ENCODE measurements at regions not wholly inside any gene's neighbourhood (a gene's known extent, or its start where the extent isn't known, plus 50 kb on each side); places are given as distances from the start of the nearest gene placed in this dataset.
A peak's percentile ranks its signal among the peaks of the same experiment; 100 is the strongest.
"Not testable (repeated sequence)": the region's sequence is repeated elsewhere in the genome, so short reads cannot be mapped to it uniquely, and the experiment has no call there.

- no peaks in the 10 kb centered on the region for H3K9me3 Mint-ChIP-seq
- Histone ChIP-seq H3K4me3 (ENCODE audit: control insufficient read depth in 1 of 2, extremely low read depth in 1 of 2, low read length in 1 of 2) (no peak overlapping the region), H3K4me1 (ENCODE audit: control insufficient read depth in 1 of 2, extremely low read depth in 1 of 2, insufficient read depth in 2 of 2, low read length in 2 of 2) (peaks cover 0 to 2% of the 10 kb centered on the region in 2 experiments), H3K27ac (ENCODE audit: low read length) (no peak overlapping the region), H3K9me3 (no peaks in the 10 kb centered on the region), H3K36me3 (ENCODE audit: control insufficient read depth in 2 of 2, extremely low read depth in 1 of 2, insufficient read depth in 1 of 2, low read length in 1 of 2) (no peaks in the 10 kb centered on the region), H3K27me3 (replicated peaks in 1 of 2; ENCODE audit: control insufficient read depth in 2 of 2, extremely low read depth in 1 of 2, insufficient read depth in 2 of 2, low read length in 1 of 2) (peaks cover 0 to 10% of the 10 kb centered on the region in 2 experiments)
- ATAC-seq (replicated peaks in 1 of 4): no peak
- no CpG with 5 or more reads among the region's 2 CpGs for WGBS (ENCODE audit: insufficient coverage)
- ChIA-PET CTCF (interaction anchor here in 1 of 2 donors (0.7 kb wide), 1 partner anchor 107 kb away, joined by 3 read pairs; no protein-coding TSS in a partner anchor), POLR2A (no interaction called here)
- H3K4me3 Mint-ChIP-seq: no peak overlapping the region
- H3K27ac Mint-ChIP-seq: no peak overlapping the region
- no peaks in the 10 kb centered on the region for H3K36me3 Mint-ChIP-seq
- H3K27me3 Mint-ChIP-seq: peaks cover 24 to 38% of the 10 kb centered on the region in 2 donors
- no peak for DNase-seq
- peaks cover 8 to 14% (median 11%) of the 10 kb centered on the region in 3 donors for H3K4me1 Mint-ChIP-seq
Observed at GRCh38 chr13:24563087-24563486, 50.5 kb upstream of the PARP4 start.

- H3K4me3 Mint-ChIP-seq; H3K4me1 ChIP-seq (ENCODE audit: control insufficient read depth in 1 of 2, extremely low read depth in 1 of 2, insufficient read depth in 2 of 2, low read length in 2 of 2); H3K36me3 Mint-ChIP-seq; H3K4me3 ChIP-seq (ENCODE audit: control insufficient read depth in 1 of 2, extremely low read depth in 1 of 2, low read length in 1 of 2); ATAC-seq (replicated peaks in 1 of 4); H3K27ac ChIP-seq (ENCODE audit: low read length); POLR2A ChIA-PET; H3K36me3 ChIP-seq (ENCODE audit: control insufficient read depth in 2 of 2, extremely low read depth in 1 of 2, insufficient read depth in 1 of 2, low read length in 1 of 2); CTCF ChIA-PET; H3K9me3 Mint-ChIP-seq; DNase-seq; H3K9me3 ChIP-seq; H3K27ac Mint-ChIP-seq; H3K27me3 ChIP-seq (replicated peaks in 1 of 2; ENCODE audit: control insufficient read depth in 2 of 2, extremely low read depth in 1 of 2, insufficient read depth in 2 of 2, low read length in 1 of 2): not testable (repeated sequence)
- Mint-ChIP-seq H3K4me1 (peaks cover 8 to 14% (median 11%) of the 10 kb centered on the region in 3 donors), H3K27me3 (peaks cover 16 to 33% of the 10 kb centered on the region in 2 donors)
- WGBS (ENCODE audit: insufficient coverage): no CpG with 5 or more reads among the region's 1 CpG
Observed at GRCh38 chr13:24563971-24564370, 51.4 kb upstream of the PARP4 start.

GRCh38 chr13:24564881-24565280 is 52.3 kb upstream of the PARP4 start:
- peaks cover 0 to 10% of the 10 kb centered on the region in 2 experiments for H3K27me3 ChIP-seq (replicated peaks in 1 of 2; ENCODE audit: control insufficient read depth in 2 of 2, extremely low read depth in 1 of 2, insufficient read depth in 2 of 2, low read length in 1 of 2)
- H3K36me3 ChIP-seq (ENCODE audit: control insufficient read depth in 2 of 2, extremely low read depth in 1 of 2, insufficient read depth in 1 of 2, low read length in 1 of 2): no peaks in the 10 kb centered on the region
- Mint-ChIP-seq H3K4me1 (peaks cover 2 to 6% (median 2%) of the 10 kb centered on the region in 3 donors), H3K9me3 (no peaks in the 10 kb centered on the region), H3K27ac (no peak overlapping the region), H3K27me3 (peaks cover 8 to 28% of the 10 kb centered on the region in 2 donors), H3K4me3 (no peak overlapping the region), H3K36me3 (no peaks in the 10 kb centered on the region)
- no peak for ATAC-seq (replicated peaks in 1 of 4)
- no peak for DNase-seq
- H3K9me3 ChIP-seq: no peaks in the 10 kb centered on the region
- WGBS (ENCODE audit: insufficient coverage): no CpG with 5 or more reads among the region's 4 CpGs
- H3K4me1 ChIP-seq (ENCODE audit: control insufficient read depth in 1 of 2, extremely low read depth in 1 of 2, insufficient read depth in 2 of 2, low read length in 2 of 2): peaks cover 0 to under 1% of the 10 kb centered on the region in 2 experiments
- ChIA-PET POLR2A (no interaction called here), CTCF (no interaction called here)
- H3K4me3 ChIP-seq (ENCODE audit: control insufficient read depth in 1 of 2, extremely low read depth in 1 of 2, low read length in 1 of 2): no peak overlapping the region
- no peak overlapping the region for H3K27ac ChIP-seq (ENCODE audit: low read length)

- not testable (repeated sequence) for H3K27ac ChIP-seq (ENCODE audit: low read length); H3K9me3 Mint-ChIP-seq; DNase-seq; H3K4me1 Mint-ChIP-seq; H3K4me3 ChIP-seq (ENCODE audit: control insufficient read depth in 1 of 2, extremely low read depth in 1 of 2, low read length in 1 of 2); H3K27ac Mint-ChIP-seq; ATAC-seq (replicated peaks in 1 of 4); H3K36me3 Mint-ChIP-seq; H3K9me3 ChIP-seq; H3K4me3 Mint-ChIP-seq; H3K36me3 ChIP-seq (ENCODE audit: control insufficient read depth in 2 of 2, extremely low read depth in 1 of 2, insufficient read depth in 1 of 2, low read length in 1 of 2); H3K27me3 ChIP-seq (replicated peaks in 1 of 2; ENCODE audit: control insufficient read depth in 2 of 2, extremely low read depth in 1 of 2, insufficient read depth in 2 of 2, low read length in 1 of 2); H3K4me1 ChIP-seq (ENCODE audit: control insufficient read depth in 1 of 2, extremely low read depth in 1 of 2, insufficient read depth in 2 of 2, low read length in 2 of 2)
- 100% methylated on average over 1 of the region's 3 CpGs for WGBS (ENCODE audit: insufficient coverage)
- H3K27me3 Mint-ChIP-seq: peaks cover 8 to 25% of the 10 kb centered on the region in 2 donors
- ChIA-PET POLR2A (interaction anchor here in 1 of 2 donors (0.6 kb wide), 1 partner anchor 1774 kb away, joined by 4 read pairs; no protein-coding TSS in a partner anchor), CTCF (interaction anchor here in 1 of 2 donors (0.9 kb wide), 1 partner anchor 9 kb away, joined by 4 read pairs; no protein-coding TSS in a partner anchor)
Observed at GRCh38 chr13:24567593-24567992, 55.0 kb upstream of the PARP4 start.

GRCh38 chr13:24574847-24575246 is 62.3 kb upstream of the PARP4 start:
- ChIA-PET POLR2A (no interaction called here), CTCF (interaction anchor here in 1 of 2 donors (0.5 kb wide), 1 partner anchor 153 kb away, joined by 6 read pairs; no protein-coding TSS in a partner anchor)
- DNase-seq (no peak), ATAC-seq (replicated peaks in 1 of 4) (no peak)
- Mint-ChIP-seq H3K4me3 (no peak overlapping the region), H3K36me3 (peaks cover 4% of the 10 kb centered on the region), H3K9me3 (peaks cover 4 to 12% (median 7%) of the 10 kb centered on the region in 3 donors), H3K27me3 (peaks cover 4 to 5% of the 10 kb centered on the region in 2 donors), H3K27ac (no peak overlapping the region), H3K4me1 (no peaks in the 10 kb centered on the region)
- no peaks in the 10 kb centered on the region for H3K36me3 ChIP-seq (ENCODE audit: control insufficient read depth in 2 of 2, extremely low read depth in 1 of 2, insufficient read depth in 1 of 2, low read length in 1 of 2)
- H3K9me3 ChIP-seq: no peaks in the 10 kb centered on the region
- H3K4me1 ChIP-seq (ENCODE audit: control insufficient read depth in 1 of 2, extremely low read depth in 1 of 2, insufficient read depth in 2 of 2, low read length in 2 of 2): no peaks in the 10 kb centered on the region
- no peak overlapping the region for H3K4me3 ChIP-seq (ENCODE audit: control insufficient read depth in 1 of 2, extremely low read depth in 1 of 2, low read length in 1 of 2)
- H3K27me3 ChIP-seq (replicated peaks in 1 of 2; ENCODE audit: control insufficient read depth in 2 of 2, extremely low read depth in 1 of 2, insufficient read depth in 2 of 2, low read length in 1 of 2): no peaks in the 10 kb centered on the region
- H3K27ac ChIP-seq (ENCODE audit: low read length): no peak overlapping the region
- WGBS (ENCODE audit: insufficient coverage): no CpG with 5 or more reads among the region's 1 CpG

- no CpG with 5 or more reads among the region's 1 CpG for WGBS (ENCODE audit: insufficient coverage)
- H3K4me1 ChIP-seq (ENCODE audit: control insufficient read depth in 1 of 2, extremely low read depth in 1 of 2, insufficient read depth in 2 of 2, low read length in 2 of 2); H3K27me3 ChIP-seq (replicated peaks in 1 of 2; ENCODE audit: control insufficient read depth in 2 of 2, extremely low read depth in 1 of 2, insufficient read depth in 2 of 2, low read length in 1 of 2); H3K4me1 Mint-ChIP-seq; ATAC-seq (replicated peaks in 1 of 4); H3K4me3 Mint-ChIP-seq; POLR2A ChIA-PET; H3K27ac Mint-ChIP-seq; H3K27me3 Mint-ChIP-seq; H3K36me3 Mint-ChIP-seq; H3K27ac ChIP-seq (ENCODE audit: low read length); H3K9me3 ChIP-seq; H3K4me3 ChIP-seq (ENCODE audit: control insufficient read depth in 1 of 2, extremely low read depth in 1 of 2, low read length in 1 of 2); H3K36me3 ChIP-seq (ENCODE audit: control insufficient read depth in 2 of 2, extremely low read depth in 1 of 2, insufficient read depth in 1 of 2, low read length in 1 of 2): not testable (repeated sequence)
- CTCF ChIA-PET: interaction anchor here (1.0 to 2.0 kb wide), 5 partner anchors 92 to 1222 kb away, joined by 3 to 10 read pairs (median 3); no protein-coding TSS in a partner anchor
- H3K9me3 Mint-ChIP-seq: peaks cover 4 to 11% (median 7%) of the 10 kb centered on the region in 3 donors
- peak in 9 of 35 experiments; percentile 1 to 39 (median 5) for DNase-seq
Observed at GRCh38 chr13:24580315-24580714, 67.7 kb upstream of the PARP4 start.

GRCh38 chr13:24581578-24581977 is 69.0 kb upstream of the PARP4 start:
- H3K27me3 Mint-ChIP-seq; H3K4me3 ChIP-seq (ENCODE audit: control insufficient read depth in 1 of 2, extremely low read depth in 1 of 2, low read length in 1 of 2); ATAC-seq (replicated peaks in 1 of 4); H3K9me3 ChIP-seq; H3K9me3 Mint-ChIP-seq; H3K27ac Mint-ChIP-seq; H3K27ac ChIP-seq (ENCODE audit: low read length); H3K4me1 ChIP-seq (ENCODE audit: control insufficient read depth in 1 of 2, extremely low read depth in 1 of 2, insufficient read depth in 2 of 2, low read length in 2 of 2); H3K4me3 Mint-ChIP-seq; POLR2A ChIA-PET; H3K27me3 ChIP-seq (replicated peaks in 1 of 2; ENCODE audit: control insufficient read depth in 2 of 2, extremely low read depth in 1 of 2, insufficient read depth in 2 of 2, low read length in 1 of 2); H3K4me1 Mint-ChIP-seq; DNase-seq; CTCF ChIA-PET; H3K36me3 Mint-ChIP-seq; H3K36me3 ChIP-seq (ENCODE audit: control insufficient read depth in 2 of 2, extremely low read depth in 1 of 2, insufficient read depth in 1 of 2, low read length in 1 of 2): not testable (repeated sequence)
- WGBS (ENCODE audit: insufficient coverage): 14% methylated on average over 1 of the region's 5 CpGs
